ENCODE measurements at regions not wholly inside any gene's neighbourhood (a gene's known extent, or its start where the extent isn't known, plus 50 kb on each side); places are given as distances from the start of the nearest gene placed in this dataset.
A peak's percentile ranks its signal among the peaks of the same experiment; 100 is the strongest.

DNA sequence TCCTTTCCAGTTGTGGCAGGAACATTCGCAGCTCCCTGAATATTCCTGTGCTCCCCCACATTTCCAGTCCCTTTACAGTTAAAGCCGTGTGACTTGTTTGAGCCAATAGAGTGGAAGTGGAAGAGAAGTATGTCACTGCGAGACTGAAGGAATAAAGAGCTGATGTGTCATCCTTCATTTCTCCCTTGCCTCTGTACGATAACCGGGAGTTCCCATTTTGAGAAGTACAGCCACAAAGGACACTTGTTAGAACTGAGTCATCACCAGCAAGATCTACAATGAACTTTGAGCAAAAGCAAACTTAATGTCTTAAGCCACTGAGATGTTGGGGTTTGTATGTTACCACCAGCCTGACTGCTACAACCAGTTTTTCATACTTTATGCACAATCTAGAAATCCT, 92.3 kb downstream of the SPRY1 start:
- ATAC-seq (ENCODE audit: poor library complexity) (no peak), DNase-seq (no peak)
- intact Hi-C loops (cut with DNase I): no loop called here

GRCh38 chr4:123495530-123495929, 98.9 kb downstream of the SPRY1 start:
- intact Hi-C loops (cut with DNase I): no loop called here
- no peak for ATAC-seq (ENCODE audit: poor library complexity)
- no peak for DNase-seq

DNA sequence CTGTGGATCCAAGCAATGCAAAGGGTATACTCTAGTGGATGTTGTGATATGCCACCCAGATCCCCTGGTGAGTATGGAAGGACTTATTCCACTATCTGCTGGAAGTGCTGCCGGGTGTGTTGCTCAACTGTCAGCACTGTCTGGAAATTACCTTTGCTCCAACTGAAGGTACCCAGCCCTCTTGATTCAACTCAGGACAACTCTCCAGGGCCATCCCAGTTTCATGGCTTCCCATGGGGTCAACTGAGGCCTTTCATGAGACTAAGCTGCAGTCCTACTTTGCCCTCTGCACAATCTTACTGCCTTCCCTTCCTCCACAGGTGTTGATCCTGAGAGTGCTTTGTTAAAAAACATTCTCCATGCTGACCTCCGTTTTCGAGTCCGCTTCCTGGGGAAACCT, 99.8 kb downstream of the SPRY1 start:
- ATAC-seq (ENCODE audit: poor library complexity) (no peak), DNase-seq (no peak)
- intact Hi-C loops (cut with DNase I): no loop called here

GRCh38 chr4:123497340-123497739, 100.7 kb downstream of the SPRY1 start:
- intact Hi-C loops (cut with DNase I): no loop called here
- ATAC-seq (ENCODE audit: poor library complexity): no peak
- no peak for DNase-seq

DNA sequence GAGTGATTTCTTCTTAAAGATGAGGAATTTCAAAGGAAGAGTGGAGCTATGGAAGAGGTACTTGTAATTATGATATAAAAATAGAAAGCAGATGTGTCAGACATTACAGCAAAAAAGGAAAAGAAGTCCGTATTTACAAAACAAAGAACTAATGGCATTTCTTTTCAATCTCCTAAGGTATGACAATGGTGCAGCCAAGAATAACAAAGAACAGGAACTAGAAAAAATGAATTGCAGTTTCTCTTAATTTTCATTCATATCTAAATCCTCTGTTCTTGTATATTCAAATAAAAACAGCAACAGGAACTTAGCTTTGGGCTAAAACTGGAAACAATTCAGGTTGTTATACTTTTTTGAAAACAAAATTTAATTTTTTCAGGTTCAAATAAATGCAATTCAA, 105.1 kb downstream of the SPRY1 start:
- DNase-seq: no peak
- intact Hi-C loops (cut with DNase I): no loop called here
- ATAC-seq (ENCODE audit: poor library complexity): no peak

DNA sequence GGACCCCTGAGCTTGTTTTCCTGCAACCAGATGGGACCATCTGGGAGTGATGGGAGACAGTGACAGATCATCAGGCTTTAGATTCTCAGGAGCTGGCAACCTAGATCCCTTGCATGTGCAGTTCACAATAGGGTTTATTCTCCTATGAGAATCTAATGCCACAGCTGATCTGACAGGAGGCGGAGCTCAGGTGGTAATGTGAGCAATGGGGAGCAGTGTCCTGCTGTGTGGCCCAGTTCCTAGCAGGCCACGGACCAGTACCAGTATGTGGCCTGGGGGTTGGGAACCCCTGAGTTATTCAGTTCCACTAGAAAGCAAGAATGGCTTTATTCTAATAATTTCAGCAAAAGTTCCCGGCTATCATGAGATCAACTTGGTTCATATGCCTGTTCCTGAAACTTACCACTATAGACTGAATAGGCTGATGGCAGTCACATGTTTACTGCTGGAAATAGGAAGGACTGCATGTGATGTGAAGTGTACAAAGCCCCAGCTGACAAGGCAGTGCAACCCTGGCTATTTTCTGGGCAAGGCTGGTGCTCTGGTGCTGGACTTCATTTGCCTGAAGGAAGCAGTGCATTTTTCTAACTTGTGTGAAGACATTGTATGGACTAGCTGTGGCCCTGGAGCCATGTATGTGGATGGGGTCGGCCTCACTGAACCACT, 107.2 kb downstream of the SPRY1 start:
- peak; percentile 30 for ATAC-seq (ENCODE audit: poor library complexity)
- DNase-seq: no peak
- intact Hi-C loops (cut with DNase I): no loop called here

DNA sequence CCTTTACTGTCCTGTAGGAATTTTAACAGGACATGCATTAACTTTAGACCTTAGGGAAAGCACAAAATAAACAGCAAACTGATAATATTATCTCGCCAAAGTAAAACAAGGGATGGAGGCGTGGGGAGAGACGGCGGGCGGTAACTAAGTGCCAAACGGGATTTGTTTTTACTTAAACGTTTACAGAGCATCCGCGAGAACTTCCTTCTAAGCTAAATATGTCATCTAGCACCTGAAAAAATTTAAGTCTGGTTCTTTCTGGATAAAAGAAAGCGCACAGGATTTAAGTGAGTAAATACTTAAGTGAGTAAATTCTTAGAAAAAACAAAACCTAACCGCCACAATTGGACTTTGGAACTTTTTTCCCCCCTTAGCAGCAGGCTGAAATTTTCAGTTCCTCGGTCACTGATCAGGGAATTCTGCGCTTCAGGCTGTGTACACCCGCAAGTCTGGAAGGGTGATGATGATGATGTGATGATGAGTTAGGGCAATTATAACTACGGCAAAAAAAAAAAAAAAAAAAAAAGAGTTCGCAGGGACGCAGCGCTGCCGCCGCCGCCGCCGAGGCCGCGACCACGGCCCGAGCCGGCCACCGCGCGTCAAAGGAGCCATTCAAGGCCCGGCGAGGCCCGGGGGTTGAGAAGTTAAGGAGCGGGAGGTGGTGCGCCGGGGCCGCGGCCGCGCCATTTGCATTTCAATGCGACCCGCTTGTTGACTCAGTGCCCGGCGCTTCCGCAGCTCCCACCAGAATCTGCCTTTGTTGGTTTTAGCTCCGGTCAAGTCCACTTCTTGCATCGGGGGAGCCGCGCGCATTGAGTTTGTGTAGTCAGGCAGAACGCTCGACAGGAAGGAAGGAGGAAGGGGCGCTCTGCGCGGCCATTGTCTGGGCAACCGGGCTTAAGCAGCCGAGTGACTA, 108.8 kb downstream of the SPRY1 start:
- DNase-seq (peak; percentile 75), ATAC-seq (ENCODE audit: poor library complexity) (peak; percentile 88)
- intact Hi-C loops (cut with DNase I): no loop called here

- ATAC-seq (ENCODE audit: poor library complexity) (peak; percentile 16), DNase-seq (no peak)
- intact Hi-C loops (cut with DNase I): no loop called here
Observed at GRCh38 chr4:123506011-123506695, 109.6 kb downstream of the SPRY1 start.

DNA sequence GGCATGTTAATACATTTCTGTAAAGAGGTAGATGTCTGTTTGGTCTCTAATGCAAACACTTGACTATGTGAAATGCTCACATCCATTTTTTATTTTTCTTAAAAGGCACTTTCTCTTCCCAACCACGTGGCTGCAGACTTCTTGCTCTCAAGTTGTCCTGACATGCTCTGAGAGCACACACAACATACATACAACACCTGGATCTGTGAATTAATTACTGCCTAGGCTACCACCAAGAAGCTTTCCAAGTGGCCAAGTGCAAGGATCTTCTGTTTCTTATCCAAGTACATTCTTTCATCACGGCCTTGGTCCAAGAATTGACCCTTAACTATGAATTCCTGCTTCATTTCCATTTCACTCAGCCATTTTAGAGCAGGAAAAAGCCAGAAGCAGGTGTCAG, 110.8 kb downstream of the SPRY1 start:
- DNase-seq: no peak
- no peak for ATAC-seq (ENCODE audit: poor library complexity)
- intact Hi-C loops (cut with DNase I): no loop called here

DNA sequence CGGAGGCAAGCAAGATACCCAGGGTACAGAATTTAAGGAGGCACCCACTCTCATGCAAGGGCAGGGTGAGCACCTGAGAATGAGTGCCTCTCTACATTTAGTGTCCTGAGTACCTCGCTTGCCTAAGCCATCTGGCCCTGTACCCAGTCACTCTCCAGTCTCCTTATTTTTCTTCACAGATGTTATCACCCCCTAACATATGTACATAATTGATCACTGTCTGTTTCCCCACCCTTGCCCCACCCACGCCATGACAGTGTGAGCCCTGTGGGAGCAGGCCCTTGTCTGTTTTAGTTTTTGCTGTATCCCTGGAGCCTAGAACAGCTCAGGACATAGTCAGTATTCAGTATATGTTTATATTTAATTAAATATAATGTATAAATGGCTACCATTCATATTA, 113.6 kb downstream of the SPRY1 start:
- ATAC-seq (ENCODE audit: poor library complexity) (no peak), DNase-seq (no peak)
- intact Hi-C loops (cut with DNase I): no loop called here

DNA sequence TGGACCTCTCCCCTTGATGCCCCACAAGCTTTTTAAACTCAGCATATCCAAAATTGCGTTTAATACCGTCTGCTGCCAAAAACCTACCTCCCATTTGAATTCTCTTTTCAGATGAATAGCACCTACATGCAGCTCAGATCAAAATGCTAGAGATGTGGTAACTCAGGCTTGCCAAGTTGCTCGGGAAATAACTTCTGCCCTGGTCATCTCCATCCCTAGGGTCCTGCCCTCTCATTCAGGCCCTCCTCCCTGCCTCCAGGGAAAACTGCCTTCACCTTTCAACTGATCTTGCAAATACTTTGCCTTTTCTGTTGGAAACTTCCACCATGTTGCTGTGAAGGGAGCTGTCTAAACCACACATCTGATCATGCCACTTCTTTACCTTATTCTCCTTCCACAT, 114.1 kb downstream of the SPRY1 start:
- no peak for ATAC-seq (ENCODE audit: poor library complexity)
- intact Hi-C loops (cut with DNase I): no loop called here
- no peak for DNase-seq

DNA sequence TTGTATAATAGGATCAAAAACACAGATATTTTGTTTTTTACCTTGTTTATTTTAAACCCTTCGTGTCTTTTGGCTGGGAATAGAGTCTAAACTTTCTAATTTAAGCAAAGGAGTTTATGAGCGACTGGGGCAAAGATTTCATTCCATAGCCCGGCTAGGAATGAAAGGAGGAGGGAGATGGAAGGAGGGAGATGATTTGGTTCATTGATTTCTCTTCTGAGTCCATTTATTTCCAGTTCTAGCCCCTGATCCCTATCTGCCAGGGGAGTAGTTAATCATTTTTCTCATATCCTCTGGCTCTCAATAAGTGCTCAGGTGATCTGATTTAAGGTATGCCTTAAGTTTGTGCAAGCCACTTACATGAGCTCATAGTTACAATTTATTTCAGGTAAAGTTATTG, 120.0 kb downstream of the SPRY1 start:
- DNase-seq: no peak
- intact Hi-C loops (cut with DNase I): no loop called here
- no peak for ATAC-seq (ENCODE audit: poor library complexity)

DNA sequence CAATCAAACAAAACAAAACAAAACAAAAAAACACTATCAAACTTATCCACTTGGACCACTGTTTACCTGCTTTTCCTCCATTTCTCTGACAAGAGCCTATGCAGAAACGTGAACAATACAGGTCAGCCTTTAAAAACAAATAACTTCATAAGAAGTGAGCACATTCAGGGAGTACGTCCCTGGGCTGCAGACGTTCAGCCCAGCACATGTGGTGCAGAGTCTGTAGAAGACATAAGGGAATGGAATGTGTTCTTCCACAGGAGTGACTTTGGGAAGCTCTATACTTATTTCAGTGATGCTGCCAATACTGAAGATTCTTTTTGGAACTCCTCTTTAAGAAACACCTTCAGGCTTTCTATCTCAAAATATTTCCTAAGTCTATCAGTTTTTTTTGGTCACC, 120.6 kb downstream of the SPRY1 start:
- DNase-seq (no peak), ATAC-seq (ENCODE audit: poor library complexity) (no peak)
- intact Hi-C loops (cut with DNase I): no loop called here

- intact Hi-C loops (cut with DNase I): no loop called here
- ATAC-seq (ENCODE audit: poor library complexity) (no peak), DNase-seq (no peak)
Observed at GRCh38 chr4:123517971-123518370, 121.4 kb downstream of the SPRY1 start.

- ATAC-seq (ENCODE audit: poor library complexity) (no peak), DNase-seq (no peak)
- intact Hi-C loops (cut with DNase I): no loop called here
Observed at GRCh38 chr4:123520325-123520724, 123.7 kb downstream of the SPRY1 start.

DNA sequence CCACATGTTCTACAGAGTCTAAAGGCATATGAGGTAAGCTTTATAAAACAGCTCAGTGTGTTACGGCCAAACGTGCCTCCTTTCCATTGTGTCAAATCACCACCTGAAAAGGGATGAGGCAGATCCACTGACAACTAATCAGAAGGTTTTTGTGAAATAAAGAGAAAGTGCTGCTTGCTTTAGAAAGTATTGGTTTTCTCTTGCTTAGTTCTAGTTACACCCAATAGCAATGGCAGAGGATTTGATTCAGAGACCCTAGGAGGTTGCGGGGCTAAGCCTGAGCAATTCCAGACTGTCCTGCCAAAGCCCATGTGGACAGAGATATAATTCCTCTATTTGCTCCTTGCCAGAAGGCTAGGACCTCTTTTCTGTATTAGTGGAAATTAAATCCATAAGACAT, 125.5 kb downstream of the SPRY1 start:
- intact Hi-C loops (cut with DNase I): no loop called here
- no peak for DNase-seq
- ATAC-seq (ENCODE audit: poor library complexity): no peak

GRCh38 chr4:123522646-123523045, 126.1 kb downstream of the SPRY1 start:
- no peak for DNase-seq
- intact Hi-C loops (cut with DNase I): no loop called here

DNA sequence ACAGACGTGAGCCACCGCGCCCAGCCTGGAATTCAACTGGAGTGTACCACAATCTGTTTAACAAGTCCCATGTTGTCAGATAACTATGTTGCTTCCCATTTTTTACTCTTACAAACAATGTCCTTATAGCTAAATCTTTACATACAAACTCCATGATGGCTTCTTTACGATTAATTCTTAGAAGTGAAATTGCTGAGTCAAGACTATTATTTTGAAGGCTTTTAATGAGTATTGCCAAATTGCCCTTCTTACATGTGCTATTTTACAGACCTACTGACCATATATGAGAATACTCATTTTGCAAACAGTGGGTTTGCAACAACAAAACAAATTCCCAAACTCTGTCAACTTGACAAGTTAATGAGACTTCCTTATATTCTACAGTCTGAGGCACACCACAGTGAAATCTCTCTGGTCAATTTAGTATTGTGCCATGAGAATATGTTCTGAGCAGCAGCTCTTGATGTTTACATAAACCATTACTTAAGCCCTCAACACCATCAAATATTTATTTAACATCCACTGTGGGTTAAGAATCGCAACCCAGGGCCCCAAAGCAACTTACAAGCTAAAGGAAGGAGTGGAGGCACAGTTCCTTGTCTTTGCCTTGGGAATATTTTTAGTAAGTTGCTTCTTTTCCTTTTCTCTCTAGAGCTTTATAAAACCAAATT, 128.5 kb downstream of the SPRY1 start:
- intact Hi-C loops (cut with DNase I): no loop called here
- ATAC-seq (ENCODE audit: poor library complexity): no peak
- DNase-seq: no peak

More at GRCh38 chr4:123522646-123523045, 126.1 kb downstream of the SPRY1 start:
- no peak for ATAC-seq (ENCODE audit: poor library complexity)

GRCh38 chr4:123526511-123526910, 129.9 kb downstream of the SPRY1 start:
- ATAC-seq (ENCODE audit: poor library complexity) (no peak), DNase-seq (no peak)
- intact Hi-C loops (cut with DNase I): no loop called here

All from Right ventricle myocardium superior (tissue), 1 donor.